HepG2 (cell line): ENCODE measurements at regions not wholly inside any gene's neighbourhood (a gene's known extent, or its start where the extent isn't known, plus 50 kb on each side); places are given as distances from the start of the nearest gene placed in this dataset.

ENCODE experiments used
- BCL6 ChIP-seq: IDR thresholded peaks from 2 replicates; pipeline ENCODE4 v1.6.1; 2016; ENCODE audit warnings: missing genetic modification reagents, missing compliant biosample characterization
- CBX1 ChIP-seq: IDR thresholded peaks from one replicate; pipeline ENCODE4 v1.6.1; 2016; ENCODE audit warnings: antibody characterized with exemption, low read depth
- CC2D1A ChIP-seq: sonication (generic); formaldehyde crosslinking; IDR thresholded peaks from 2 replicates; pipeline ENCODE4 v1.8.1; 2023; ENCODE audit warnings: mild to moderate bottlenecking, missing genetic modification reagents
- FOXJ3 ChIP-seq: sonication (generic); formaldehyde crosslinking; IDR thresholded peaks from 2 replicates; pipeline ENCODE4 v1.4.0; 2020; ENCODE audit warnings: missing genetic modification reagents, mild to moderate bottlenecking, borderline replicate concordance
- FOXM1 ChIP-seq: sonication (generic); formaldehyde crosslinking; IDR thresholded peaks from 2 replicates; pipeline ENCODE4 v1.5.0; 2020; ENCODE audit warnings: missing genetic modification reagents
- HNF4G ChIP-seq, 2 experiments: sonication (generic) in 1 of 2; formaldehyde crosslinking in 1 of 2; IDR thresholded peaks; 2 replicates each; pipeline versions ENCODE4 v1.4.0 to v1.6.1; 2011 to 2020; ENCODE audit warnings: borderline replicate concordance in 2 of 2, low read depth in 2 of 2, mild to moderate bottlenecking in 2 of 2, low read length in 1 of 2, missing genetic modification reagents in 1 of 2, moderate library complexity in 1 of 2
- HOXA5 ChIP-seq: sonication (generic); formaldehyde crosslinking; IDR thresholded peaks from 2 replicates; pipeline ENCODE4 v1.4.0; 2020; ENCODE audit warnings: missing genetic modification reagents
- PHF21A ChIP-seq: sonication (generic); formaldehyde crosslinking; IDR thresholded peaks from 2 replicates; pipeline ENCODE4 v1.5.0; 2020; ENCODE audit warnings: mild to moderate bottlenecking, missing genetic modification reagents
- POGZ ChIP-seq: sonication (generic); formaldehyde crosslinking; IDR thresholded peaks from 2 replicates; pipeline ENCODE4 v1.4.0; 2020; ENCODE audit warnings: mild to moderate bottlenecking, missing genetic modification reagents
- RARA ChIP-seq: IDR thresholded peaks from 2 replicates; pipeline ENCODE4 v1.6.1; 2016; ENCODE audit warnings: missing genetic modification reagents, missing compliant biosample characterization
- SMARCE1 ChIP-seq: fragments of 450-650 bp; IDR thresholded peaks from 2 replicates; pipeline ENCODE4 v1.6.1; 2017; ENCODE audit warnings: borderline replicate concordance
- ZNF382 ChIP-seq: sonication (generic); formaldehyde crosslinking; IDR thresholded peaks from 2 replicates; pipeline ENCODE4 v1.5.0; 2020; ENCODE audit warnings: missing genetic modification reagents, mild to moderate bottlenecking, borderline replicate concordance
- TF ChIP-seq, protein P1 (sequence below): IDR thresholded peaks from 2 replicates; pipeline ENCODE4 v1.6.1; 2016; ENCODE audit warnings: low read depth
- TF ChIP-seq, protein P2 (sequence below): sonication (generic); formaldehyde crosslinking; IDR thresholded peaks from 2 replicates; pipeline ENCODE4 v1.4.0; 2020; ENCODE audit warnings: missing genetic modification reagents
- TF ChIP-seq, protein P3 (sequence below): sonication (generic); formaldehyde crosslinking; IDR thresholded peaks from 2 replicates; pipeline ENCODE4 v1.5.0; 2020; ENCODE audit warnings: mild to moderate bottlenecking, missing genetic modification reagents, borderline replicate concordance
- TF ChIP-seq, protein P4 (sequence below): sonication (generic); formaldehyde crosslinking; IDR thresholded peaks from 2 replicates; pipeline ENCODE4 v1.8.1; 2023; ENCODE audit warnings: mild to moderate bottlenecking, missing genetic modification reagents
- TF ChIP-seq, protein P5 (sequence below): sonication (generic); formaldehyde crosslinking; IDR thresholded peaks from 2 replicates; pipeline ENCODE4 v1.4.0; 2020; ENCODE audit warnings: missing genetic modification reagents

DNA sequence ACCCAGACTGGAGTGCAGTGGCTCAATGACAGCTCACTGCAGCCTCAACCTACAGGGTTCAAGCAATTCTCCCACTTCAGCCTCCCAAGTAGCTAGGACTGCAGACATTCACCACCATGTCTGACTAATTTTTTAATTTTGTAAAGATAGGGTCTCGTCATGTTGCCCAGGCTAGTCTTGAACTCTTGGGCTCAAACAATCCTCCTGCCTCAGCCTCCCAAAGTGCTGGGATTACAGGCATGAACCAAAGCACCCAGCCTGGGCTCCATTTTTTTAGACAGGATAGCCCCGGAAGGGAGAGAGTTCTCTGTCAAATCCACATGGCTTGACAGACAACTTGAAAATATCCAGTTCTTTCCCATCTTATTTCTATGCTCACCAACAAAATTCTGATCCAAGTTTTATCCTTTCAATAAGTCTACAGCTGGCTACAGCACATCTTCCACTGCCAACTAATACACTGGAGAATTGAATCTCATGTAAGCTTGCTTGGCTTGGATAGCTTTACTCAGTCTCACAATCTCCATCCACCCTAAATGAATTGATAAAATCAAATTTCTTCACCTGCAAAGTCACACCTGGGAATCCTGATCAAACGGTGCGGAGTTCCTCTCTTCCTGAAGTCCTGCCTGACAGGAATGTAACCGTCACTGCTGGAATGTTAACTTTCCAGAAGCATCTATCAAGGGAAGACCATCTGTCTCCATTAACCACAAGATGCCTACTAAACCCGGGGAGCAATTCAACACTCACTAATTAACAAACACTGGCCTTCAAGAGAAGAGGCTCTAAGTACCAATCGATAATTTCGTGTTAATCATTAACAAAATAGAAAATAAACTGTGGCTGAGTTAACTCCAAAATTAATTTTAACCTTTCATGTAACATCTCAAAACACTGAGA lies 239.7 kb upstream of the MKLN1 start (continued):
- TF ChIP-seq, protein P1, sequence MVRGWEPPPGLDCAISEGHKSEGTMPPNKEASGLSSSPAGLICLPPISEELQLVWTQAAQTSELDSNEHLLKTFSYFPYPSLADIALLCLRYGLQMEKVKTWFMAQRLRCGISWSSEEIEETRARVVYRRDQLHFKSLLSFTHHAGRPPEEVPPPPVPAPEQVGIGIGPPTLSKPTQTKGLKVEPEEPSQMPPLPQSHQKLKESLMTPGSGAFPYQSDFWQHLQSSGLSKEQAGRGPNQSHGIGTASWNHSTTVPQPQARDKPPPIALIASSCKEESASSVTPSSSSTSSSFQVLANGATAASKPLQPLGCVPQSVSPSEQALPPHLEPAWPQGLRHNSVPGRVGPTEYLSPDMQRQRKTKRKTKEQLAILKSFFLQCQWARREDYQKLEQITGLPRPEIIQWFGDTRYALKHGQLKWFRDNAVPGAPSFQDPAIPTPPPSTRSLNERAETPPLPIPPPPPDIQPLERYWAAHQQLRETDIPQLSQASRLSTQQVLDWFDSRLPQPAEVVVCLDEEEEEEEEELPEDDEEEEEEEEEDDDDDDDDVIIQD (CRISPR knock-in tag): peak; percentile 50; the same call in 1 of the 2 replicates
- TF ChIP-seq, protein P2, sequence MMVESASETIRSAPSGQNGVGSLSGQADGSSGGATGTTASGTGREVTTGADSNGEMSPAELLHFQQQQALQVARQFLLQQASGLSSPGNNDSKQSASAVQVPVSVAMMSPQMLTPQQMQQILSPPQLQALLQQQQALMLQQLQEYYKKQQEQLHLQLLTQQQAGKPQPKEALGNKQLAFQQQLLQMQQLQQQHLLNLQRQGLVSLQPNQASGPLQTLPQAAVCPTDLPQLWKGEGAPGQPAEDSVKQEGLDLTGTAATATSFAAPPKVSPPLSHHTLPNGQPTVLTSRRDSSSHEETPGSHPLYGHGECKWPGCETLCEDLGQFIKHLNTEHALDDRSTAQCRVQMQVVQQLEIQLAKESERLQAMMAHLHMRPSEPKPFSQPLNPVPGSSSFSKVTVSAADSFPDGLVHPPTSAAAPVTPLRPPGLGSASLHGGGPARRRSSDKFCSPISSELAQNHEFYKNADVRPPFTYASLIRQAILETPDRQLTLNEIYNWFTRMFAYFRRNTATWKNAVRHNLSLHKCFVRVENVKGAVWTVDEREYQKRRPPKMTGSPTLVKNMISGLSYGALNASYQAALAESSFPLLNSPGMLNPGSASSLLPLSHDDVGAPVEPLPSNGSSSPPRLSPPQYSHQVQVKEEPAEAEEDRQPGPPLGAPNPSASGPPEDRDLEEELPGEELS: peak; percentile 85
- TF ChIP-seq PHF21A (CRISPR knock-in tag): peak; percentile 67; the same call in 1 of the 2 replicates
- no peak for TF ChIP-seq ZNF382
- no peak for TF ChIP-seq CC2D1A (CRISPR knock-in tag)
- TF ChIP-seq HOXA5: 0 out of 2 replicates have a peak, but pooled peaks have one; percentile 45
- no peak for TF ChIP-seq FOXM1
- peak; percentile 27; the same call in 1 of the 2 replicates for TF ChIP-seq HNF4G (IDR thresholded peaks at IDR 0.05; ENCODE audit: borderline replicate concordance, low read depth, low read length)
- TF ChIP-seq HNF4G (CRISPR knock-in tag; IDR thresholded peaks at IDR 0.05; ENCODE audit: borderline replicate concordance, low read depth): no peak
- TF ChIP-seq SMARCE1: no peak
- TF ChIP-seq POGZ: peak; percentile 32; the same call in 1 of the 2 replicates
- peak; percentile 50; the same call in 1 of the 2 replicates for TF ChIP-seq BCL6 (CRISPR knock-in tag)
- TF ChIP-seq FOXJ3 (CRISPR knock-in tag): peak; percentile 55; the same call in 1 of the 2 replicates
- TF ChIP-seq, protein P3, sequence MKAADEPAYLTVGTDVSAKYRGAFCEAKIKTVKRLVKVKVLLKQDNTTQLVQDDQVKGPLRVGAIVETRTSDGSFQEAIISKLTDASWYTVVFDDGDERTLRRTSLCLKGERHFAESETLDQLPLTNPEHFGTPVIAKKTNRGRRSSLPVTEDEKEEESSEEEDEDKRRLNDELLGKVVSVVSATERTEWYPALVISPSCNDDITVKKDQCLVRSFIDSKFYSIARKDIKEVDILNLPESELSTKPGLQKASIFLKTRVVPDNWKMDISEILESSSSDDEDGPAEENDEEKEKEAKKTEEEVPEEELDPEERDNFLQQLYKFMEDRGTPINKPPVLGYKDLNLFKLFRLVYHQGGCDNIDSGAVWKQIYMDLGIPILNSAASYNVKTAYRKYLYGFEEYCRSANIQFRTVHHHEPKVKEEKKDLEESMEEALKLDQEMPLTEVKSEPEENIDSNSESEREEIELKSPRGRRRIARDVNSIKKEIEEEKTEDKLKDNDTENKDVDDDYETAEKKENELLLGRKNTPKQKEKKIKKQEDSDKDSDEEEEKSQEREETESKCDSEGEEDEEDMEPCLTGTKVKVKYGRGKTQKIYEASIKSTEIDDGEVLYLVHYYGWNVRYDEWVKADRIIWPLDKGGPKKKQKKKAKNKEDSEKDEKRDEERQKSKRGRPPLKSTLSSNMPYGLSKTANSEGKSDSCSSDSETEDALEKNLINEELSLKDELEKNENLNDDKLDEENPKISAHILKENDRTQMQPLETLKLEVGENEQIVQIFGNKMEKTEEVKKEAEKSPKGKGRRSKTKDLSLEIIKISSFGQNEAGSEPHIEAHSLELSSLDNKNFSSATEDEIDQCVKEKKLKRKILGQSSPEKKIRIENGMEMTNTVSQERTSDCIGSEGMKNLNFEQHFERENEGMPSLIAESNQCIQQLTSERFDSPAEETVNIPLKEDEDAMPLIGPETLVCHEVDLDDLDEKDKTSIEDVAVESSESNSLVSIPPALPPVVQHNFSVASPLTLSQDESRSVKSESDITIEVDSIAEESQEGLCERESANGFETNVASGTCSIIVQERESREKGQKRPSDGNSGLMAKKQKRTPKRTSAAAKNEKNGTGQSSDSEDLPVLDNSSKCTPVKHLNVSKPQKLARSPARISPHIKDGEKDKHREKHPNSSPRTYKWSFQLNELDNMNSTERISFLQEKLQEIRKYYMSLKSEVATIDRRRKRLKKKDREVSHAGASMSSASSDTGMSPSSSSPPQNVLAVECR: peak; percentile 49; the same call in 1 of the 2 replicates
- TF ChIP-seq CBX1: no peak
- TF ChIP-seq, protein P4, sequence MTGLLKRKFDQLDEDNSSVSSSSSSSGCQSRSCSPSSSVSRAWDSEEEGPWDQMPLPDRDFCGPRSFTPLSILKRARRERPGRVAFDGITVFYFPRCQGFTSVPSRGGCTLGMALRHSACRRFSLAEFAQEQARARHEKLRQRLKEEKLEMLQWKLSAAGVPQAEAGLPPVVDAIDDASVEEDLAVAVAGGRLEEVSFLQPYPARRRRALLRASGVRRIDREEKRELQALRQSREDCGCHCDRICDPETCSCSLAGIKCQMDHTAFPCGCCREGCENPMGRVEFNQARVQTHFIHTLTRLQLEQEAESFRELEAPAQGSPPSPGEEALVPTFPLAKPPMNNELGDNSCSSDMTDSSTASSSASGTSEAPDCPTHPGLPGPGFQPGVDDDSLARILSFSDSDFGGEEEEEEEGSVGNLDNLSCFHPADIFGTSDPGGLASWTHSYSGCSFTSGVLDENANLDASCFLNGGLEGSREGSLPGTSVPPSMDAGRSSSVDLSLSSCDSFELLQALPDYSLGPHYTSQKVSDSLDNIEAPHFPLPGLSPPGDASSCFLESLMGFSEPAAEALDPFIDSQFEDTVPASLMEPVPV (CRISPR knock-in tag): 0 out of 2 replicates have a peak, but pooled peaks have one; percentile 25
- peak; percentile 22 for TF ChIP-seq RARA (CRISPR knock-in tag)
- TF ChIP-seq, protein P5, sequence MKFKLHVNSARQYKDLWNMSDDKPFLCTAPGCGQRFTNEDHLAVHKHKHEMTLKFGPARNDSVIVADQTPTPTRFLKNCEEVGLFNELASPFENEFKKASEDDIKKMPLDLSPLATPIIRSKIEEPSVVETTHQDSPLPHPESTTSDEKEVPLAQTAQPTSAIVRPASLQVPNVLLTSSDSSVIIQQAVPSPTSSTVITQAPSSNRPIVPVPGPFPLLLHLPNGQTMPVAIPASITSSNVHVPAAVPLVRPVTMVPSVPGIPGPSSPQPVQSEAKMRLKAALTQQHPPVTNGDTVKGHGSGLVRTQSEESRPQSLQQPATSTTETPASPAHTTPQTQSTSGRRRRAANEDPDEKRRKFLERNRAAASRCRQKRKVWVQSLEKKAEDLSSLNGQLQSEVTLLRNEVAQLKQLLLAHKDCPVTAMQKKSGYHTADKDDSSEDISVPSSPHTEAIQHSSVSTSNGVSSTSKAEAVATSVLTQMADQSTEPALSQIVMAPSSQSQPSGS (CRISPR knock-in tag): 0 out of 2 replicates have a peak, but pooled peaks have one; percentile 26
